ENCODE measurements at regions not wholly inside any gene's neighbourhood (a gene's known extent, or its start where the extent isn't known, plus 50 kb on each side); places are given as distances from the start of the nearest gene placed in this dataset. TPM values are rescaled to one million over a fixed set of nuclear protein-coding genes. Genes with fewer than 3 reads are reported as not detected.

DNA sequence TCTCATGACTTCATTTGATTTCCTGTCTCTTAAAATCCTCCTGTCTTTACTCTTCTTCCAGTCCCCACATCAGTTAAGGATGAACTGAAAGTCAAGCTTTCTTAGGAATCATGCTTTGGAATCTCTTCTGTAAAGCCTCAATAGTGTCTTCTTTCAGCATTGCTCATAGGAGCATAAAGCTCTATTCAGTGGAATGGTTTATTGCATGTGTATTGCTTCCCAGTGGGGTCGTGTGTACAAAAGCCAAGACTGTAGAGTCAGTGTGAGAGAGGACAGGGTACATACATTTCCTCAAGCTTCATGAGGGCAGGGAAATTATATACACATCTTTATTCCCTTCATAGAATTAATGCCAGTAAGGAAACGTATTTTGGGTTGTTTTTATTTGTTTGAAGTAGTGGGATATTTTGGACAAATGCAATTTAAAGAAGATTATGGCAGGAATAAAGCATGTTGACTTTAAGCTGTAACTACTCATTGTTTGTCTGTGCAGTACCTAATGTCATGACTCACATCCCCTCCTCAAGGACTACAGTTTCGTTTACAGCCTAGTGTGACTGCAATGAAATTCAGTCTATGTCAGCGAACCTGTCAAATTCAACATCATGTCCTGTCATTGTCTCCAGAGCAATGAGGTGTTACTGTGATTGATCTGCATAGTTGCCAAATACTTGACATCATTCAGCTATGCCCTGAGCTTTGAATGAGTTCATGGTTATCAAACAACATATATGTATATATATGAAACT lies 2164.2 kb downstream of the NCAM2 start:
- Histone ChIP-seq H4K20me1 (ENCODE audit: low read depth) (no peaks in the 10 kb centered on the region), H3K27ac (no peak overlapping the region), H3F3A (ENCODE audit: low read depth) (no peaks in the 10 kb centered on the region), H2AFZ (replicated peaks) (no peak overlapping the region), H3K79me2 (ENCODE audit: low read depth) (no peaks in the 10 kb centered on the region), H3K9ac (no peak overlapping the region), H3K36me3 (no peaks in the 10 kb centered on the region), H3K4me3 (no peak overlapping the region), H3K9me3 (ENCODE audit: low read depth) (peaks cover 4% of the 10 kb centered on the region), H3K27me3 (no peaks in the 10 kb centered on the region), H3K4me2 (no peak overlapping the region), H3K4me1 (no peaks in the 10 kb centered on the region)
- Mint-ChIP-seq H3K36me3 (no peaks in the 10 kb centered on the region), H3K27me3 (ENCODE audit: insufficient read depth, low read depth) (no peaks in the 10 kb centered on the region), H3K4me3 (no peak overlapping the region), H3K27ac (no peak overlapping the region), H3K9me3 (no peaks in the 10 kb centered on the region), H3K4me1 (no peaks in the 10 kb centered on the region)
- DNase-seq (ENCODE audit: low spot score) = no peak
- no peak for TF ChIP-seq CTCF (IDR thresholded peaks at IDR 0.05)
- no peak for TF ChIP-seq EZH2phosphoT487 (IDR thresholded peaks at IDR 0.05)
- no peak for TF ChIP-seq EZH2 (IDR thresholded peaks at IDR 0.05)

Small RNA genes in the stretch of these regions (microRNA-seq; reads per million reads assigned to microRNA genes)
- gene MIR6130 = not detected

Small RNA genes in the stretch of these regions (small RNA-seq; reads per million reads assigned to genes)
- gene MIR6130 (not detected), gene RNU4-45P (not detected)

Data from neural progenitor cell (in vitro differentiated cells).